Activated T-helper 1 cell treated with Interleukin-2 at 50 U/mL for 16 hours (primary cell): ENCODE measurements at regions not wholly inside any gene's neighbourhood (a gene's known extent, or its start where the extent isn't known, plus 50 kb on each side); places are given as distances from the start of the nearest gene placed in this dataset.
"Not testable (repeated sequence)": the region's sequence is repeated elsewhere in the genome, so short reads cannot be mapped to it uniquely, and the experiment has no call there.

Source experiments
- DNase-seq: peaks from one replicate; pipeline ENCODE4 v3.0.0-alpha.2; 2020; ENCODE audit warnings: low read depth

DNA sequence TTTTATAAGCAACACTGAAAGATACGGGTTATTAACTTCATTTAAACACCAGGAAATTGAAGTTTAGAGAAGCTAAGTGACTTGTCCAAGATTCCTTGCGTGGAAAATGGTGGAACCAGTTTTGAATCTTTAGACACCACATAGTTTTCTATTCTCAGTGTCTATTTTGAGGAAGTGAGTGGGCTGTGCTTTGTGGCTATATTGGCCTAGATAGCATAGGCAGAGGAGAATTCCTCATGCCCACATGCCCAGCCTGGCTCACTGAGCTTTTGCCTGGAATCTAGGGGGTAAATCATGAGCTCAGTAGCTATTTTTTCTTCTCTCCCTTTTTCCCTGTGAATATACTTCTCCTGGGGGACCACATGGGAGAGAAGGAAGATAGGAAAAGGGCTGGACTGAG, 431.3 kb downstream of the HS3ST3B1 start:
- no peak for DNase-seq

DNA sequence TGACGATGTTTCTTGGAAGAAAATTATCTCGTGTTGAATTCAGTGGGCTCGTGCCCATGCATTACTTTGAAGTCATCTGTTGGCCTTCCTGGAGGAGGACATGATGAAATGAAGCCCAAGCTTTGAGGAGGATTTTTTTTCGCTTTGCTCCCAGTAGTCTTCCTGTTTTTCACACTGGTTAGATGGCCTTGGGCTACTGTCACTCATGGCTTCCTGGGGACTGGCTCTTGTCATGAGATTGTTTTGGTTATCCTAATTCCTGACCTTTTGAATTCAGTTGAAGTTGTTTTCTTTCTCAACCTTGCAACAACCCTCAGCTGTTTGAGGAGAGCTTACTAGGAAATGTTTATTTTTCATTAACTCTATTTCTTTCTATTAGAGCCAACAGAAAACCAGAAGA, 430.7 kb downstream of the HS3ST3B1 start:
- DNase-seq = no peak

DNA sequence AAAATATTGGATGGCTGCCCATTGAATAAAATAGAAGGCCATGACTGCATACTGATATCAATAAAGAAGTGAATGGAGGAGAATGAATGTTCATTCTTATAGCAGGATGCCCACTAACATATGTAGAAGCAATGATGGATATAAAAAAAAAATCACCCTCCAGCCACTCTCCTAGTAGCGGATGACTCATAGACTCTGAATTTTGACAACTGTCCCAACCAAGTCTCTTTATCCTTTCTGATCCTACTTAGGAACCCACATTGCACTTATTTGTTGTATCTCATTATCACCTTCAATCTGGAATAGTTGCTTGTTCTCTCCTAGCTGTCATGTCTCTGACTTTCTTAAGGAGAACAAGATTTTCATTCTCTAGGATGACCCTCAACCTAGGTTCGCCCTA, 429.9 kb downstream of the HS3ST3B1 start:
- no peak for DNase-seq

DNA sequence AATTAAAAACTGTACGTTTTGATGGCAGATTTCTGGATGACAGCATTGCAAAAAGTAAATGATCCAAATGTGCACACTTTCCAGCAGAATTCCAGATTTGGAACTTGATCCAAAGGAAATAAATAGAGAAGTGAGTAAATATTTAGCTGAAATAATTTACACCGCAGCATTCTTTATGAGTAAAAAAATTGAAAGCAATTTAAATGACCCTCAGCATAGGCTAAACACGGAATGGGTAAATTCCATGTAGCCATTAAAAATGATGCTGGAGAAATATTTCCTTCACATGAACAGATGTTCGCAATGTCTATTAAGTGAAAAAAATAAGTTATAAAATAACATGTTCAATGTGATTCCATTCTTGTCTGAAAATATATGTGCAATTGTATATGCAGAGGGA, 424.8 kb downstream of the HS3ST3B1 start:
- no peak for DNase-seq

DNA sequence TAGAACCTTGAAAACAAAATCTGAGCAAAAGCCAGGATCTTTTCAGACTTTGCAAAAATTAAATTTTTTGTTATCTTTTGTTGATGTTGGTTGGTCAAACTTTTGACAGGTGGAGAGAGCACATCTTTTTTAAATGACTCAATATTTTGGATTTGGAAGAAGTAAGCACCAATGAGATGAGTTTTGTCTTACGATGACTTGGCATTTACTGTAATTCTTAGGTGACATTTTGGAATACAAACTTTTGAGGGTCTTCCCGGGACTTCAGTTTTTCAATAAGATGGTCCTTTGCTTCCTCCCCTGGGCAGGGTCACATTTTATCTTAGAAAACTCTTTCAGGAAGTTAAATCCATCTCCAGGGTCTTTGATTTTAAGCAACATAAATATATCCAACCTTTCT, 423.9 kb downstream of the HS3ST3B1 start:
- DNase-seq = no peak

DNA sequence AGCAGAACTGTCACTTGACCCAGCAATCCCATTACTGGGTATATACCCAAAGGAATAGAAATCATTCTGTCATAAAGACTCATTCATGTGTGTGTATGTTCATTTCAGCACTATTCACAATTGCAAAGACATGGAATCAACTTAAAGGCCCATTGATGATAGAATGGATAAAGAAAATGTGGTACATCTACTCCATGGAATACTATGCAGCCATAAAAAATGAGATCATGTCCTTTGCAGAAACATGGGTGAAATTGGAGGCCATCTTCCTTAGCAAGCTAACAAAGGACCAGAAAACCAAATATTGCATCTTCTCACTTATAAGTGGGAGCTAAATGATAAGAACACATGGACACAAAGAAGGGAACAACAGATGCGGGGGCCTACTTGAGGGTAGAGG, 422.5 kb downstream of the HS3ST3B1 start:
- DNase-seq = not testable (repeated sequence)

DNA sequence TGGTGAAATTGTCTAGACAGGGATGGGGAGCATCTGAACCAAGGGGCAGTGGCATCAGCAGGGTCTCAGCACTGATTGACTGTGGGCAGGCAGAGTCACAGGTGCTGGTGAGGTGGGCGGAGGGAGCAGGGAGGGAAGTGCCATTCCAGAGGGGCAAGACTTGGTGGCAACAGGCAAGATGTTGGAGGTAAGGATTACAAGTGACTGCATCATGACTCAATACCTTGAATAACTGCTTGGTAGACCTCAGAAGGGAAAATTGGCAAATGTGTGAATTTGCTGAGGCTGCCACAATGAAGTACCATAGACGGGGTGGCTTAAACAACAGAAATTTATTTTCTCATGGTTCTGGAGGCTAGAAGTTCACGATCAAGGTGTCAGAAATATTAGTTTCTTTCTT, 419.1 kb downstream of the HS3ST3B1 start:
- no peak for DNase-seq

DNA sequence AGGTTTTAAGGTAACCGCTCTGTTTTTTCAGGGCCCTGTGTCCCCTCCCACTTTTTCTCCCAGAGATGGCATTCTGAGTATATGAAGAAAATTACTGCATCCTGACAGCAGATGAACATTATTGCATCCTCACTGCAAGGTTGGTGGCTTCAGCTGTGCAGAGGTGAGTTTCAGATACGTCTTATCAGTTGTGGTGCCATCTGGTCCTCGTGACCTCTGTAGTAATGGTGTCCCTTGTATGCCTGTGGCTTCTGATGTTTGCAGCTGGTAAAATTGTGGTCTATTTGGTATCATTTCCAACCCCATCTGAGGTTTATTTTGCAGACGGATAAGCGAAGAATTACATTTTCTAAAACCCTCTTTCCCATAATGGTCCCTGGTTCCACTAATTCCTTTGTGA, 417.0 kb downstream of the HS3ST3B1 start:
- DNase-seq = no peak

DNA sequence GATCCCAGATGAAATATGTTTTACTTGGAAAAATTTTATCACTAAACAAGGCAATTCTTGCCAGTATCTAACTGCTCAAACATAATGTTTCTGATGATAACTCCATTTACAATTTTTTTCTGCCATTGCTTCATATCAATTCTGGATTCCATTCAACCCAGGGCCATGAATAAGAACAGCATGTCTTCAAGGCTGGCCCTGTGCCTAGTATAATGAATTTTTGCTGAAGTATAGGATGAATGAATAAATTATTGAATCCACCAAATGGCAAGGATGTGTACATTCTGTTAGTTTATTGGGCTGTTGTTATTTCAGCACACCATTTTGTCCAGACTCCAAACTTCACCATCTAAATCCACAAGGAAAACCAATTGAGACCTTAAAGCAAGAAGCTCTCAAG, 414.7 kb downstream of the HS3ST3B1 start:
- DNase-seq = no peak

DNA sequence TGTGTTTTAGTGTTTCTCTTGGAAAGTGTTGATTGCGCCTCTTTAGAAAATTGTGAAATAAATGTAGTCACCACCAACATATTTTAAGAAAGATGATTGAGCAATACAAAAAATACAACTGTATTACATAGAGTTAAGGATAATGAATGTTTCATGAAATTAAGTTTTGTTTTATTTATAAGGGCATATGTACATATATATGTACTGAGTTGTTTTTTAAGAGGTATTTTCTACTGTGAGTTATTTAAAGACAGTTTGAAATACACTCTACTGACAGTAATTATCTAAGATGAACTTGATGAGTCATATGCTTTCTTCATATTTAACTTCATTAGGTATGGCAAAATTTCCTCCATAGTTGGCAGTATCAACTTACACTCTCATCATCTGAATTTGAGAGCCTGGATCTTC, 411.7 kb downstream of the HS3ST3B1 start:
- no peak for DNase-seq

DNA sequence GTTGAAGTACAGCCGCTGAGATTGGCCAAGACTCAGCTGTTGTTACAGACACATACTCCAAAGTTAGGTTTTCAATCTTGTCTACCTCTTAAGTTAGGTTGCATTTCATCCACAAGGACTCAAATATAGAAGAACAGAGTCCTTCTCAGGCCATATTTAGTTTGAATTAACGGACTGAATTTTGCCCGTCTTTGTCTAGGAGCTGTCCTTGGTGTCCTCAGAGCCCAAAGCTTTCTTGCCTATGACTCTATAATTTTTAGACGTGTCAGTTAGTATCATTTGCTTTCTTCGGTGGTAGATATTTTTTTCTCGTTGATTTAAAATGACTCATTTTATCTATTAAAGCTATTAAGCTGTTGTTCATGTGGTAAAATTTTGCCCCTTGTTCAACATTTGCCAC, 403.2 kb downstream of the HS3ST3B1 start:
- DNase-seq = no peak

DNA sequence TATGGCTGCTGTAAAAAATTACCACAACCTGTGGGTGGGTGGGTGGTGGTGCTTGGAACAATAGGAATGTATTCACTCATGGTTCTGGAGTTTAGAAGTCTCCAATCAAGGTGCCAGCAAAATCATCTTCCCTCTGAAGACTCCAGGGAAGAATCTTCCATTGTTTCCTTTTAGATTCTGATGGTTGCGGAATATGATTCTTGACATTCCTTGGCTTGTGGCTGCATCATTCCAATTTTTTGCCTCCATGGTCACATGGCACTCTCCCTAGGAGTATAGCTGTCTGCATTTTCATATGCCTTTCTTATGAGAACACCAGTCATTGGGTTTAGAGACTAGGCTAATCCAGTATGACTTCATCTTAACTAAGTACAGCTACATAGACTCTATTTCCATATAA, 401.0 kb downstream of the HS3ST3B1 start:
- DNase-seq = no peak

DNA sequence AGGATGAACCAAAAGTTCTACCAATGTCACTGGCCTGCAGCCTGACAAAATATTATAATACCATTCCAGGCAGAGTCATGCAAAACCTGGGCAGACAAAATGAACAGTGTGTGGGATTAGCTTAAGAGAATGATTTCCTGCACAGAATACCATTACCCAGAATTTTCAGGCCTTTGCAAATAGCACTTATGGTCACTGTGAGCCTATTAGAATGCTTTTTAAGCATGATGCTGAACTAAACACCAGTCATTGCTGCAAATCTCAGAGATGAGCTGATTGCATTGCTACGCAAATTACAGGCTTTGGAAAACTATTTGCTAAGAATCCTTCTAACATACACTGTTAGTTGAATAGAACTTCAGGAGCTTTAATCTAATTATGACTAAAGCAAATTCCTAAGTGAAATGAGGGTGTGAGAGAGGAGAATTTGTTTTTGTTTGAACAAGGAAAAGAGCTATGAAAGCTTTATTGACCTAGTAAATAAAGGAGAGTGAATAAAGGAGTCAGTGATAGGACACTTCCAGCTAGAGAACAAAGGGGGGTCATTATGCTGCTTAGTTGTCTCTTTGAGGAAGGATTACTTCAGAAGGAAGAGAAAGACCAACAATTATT, 398.8 kb downstream of the HS3ST3B1 start:
- DNase-seq = no peak

DNA sequence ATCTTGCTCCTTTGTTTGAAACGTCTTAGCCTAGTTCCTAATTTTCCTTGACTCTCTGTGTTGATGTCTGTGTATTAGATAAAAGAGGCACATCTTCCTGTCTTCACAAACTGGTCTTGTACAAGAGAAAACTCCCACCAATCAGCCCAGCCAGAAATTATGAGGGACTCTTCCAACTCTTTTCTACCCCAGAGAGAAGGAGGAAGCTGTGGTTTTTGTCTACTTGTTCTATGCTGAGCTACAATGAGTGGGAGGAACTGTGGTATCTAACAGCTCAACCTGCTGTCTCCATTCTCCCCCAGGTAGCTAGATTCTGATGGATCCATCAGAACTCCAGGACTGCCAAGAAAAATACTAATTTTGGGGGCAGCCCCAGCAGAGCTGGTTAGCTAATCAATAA, 392.5 kb downstream of the HS3ST3B1 start:
- DNase-seq = no peak

DNA sequence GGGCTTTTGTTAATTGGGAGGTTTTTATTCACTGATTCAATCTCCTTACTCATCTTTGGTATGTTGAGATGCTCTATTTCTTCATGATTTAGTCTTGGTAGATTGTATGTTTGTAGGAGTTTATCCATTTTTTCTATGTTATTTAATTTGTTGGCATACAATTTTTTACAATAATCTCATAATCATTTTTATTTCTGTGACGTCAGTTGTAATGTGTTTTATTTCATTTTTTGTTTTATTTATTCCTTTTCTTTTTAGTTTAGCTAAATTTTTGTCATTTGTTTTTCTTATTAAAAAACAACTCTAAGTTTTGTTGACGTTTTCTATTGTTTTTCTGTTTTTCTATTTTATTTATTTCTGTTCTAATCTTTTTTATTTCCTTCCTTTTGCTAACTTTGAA, 389.8 kb downstream of the HS3ST3B1 start:
- DNase-seq = no peak

DNA sequence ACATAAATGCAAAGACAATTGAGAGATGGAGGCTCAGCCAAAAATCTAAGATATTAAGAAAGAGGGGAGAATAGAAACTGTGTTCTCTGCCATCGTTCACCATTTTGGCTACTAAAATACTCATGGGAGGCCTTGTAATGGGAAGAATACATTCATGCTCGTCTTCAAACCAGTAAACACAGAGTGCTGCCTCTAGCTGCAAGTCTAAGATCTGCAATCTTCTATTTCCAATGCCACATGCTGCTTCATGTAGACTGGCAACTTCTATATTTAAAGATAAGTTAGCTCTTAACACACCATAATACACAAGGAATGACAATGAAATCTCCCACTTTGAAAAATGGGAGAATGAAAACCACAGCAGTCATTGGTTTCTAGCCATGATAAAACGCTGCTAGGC, 387.3 kb downstream of the HS3ST3B1 start:
- DNase-seq = no peak

DNA sequence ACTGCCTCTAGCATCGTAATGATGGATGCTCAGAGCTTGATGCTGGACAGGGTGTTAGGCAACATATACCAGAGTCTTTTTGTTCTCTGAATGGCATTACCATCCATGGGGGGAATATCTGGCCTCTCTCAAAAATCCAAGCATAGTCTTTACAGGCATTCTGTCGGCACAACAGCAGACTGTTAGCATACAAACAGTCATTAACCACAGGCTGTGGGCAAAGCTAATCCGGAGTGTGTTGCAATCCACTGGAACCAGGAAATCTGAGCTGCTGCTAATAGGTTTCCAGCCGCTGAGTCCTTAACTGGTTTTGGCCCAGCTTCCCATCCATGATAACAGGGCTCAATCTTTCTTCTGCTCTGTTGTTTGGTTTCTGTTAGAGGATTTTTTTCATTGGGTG, 371.9 kb downstream of the HS3ST3B1 start:
- DNase-seq = no peak

DNA sequence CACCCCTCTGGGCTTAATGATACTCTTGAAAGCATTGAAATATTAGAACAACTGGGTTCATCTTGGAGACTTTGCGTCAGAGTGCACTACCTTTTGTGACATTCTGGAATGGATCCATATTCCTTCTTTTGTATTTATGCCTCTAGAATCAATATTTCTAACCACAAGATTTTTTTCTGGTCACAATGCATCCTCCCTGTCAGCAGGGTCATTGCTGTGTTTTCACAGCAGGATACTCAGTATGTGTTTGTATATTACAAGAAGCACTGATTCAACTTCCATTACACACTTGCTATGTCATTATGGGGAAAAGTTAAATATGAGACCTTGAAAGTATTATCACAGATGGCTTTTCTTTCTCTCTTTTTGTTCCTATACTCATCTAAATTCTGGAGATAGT, 370.0 kb downstream of the HS3ST3B1 start:
- no peak for DNase-seq

DNA sequence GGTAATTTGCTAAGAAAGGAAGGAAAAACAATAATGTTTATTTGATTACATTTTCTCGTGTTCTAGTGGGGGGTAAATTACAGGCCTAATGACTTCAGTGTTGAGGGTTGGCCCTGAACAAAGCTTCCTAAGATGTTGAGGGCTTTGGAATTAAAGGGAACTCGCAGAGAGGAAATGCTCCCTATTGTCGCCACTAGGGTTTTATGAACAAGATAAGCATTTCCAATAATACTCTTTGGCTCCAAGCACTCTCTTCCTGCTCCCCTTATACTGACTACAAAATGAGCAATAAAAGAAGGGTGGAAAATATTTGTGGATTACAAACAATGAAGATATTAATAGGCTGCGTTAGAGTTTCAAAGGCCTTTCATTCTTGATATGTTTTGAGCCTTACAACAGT, 363.6 kb downstream of the HS3ST3B1 start:
- no peak for DNase-seq

DNA sequence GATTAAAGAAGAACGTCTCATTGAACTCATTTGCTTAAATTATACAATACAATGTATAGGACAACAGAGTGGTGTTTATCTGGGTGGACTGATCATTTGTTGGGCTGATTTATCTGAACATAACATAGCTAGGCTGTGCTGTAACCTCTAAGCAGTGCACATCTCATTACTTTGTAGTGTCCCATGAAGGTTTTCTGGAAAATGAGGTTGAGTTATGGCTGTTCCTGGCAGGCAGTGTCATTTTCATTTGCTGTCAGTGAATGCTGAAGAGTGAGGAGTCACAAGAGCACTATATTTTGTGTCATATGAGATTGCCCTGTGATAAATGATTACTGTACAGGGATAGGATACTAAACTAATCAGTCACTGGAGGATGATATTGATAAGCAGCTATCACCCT, 340.2 kb downstream of the HS3ST3B1 start:
- DNase-seq = no peak

DNA sequence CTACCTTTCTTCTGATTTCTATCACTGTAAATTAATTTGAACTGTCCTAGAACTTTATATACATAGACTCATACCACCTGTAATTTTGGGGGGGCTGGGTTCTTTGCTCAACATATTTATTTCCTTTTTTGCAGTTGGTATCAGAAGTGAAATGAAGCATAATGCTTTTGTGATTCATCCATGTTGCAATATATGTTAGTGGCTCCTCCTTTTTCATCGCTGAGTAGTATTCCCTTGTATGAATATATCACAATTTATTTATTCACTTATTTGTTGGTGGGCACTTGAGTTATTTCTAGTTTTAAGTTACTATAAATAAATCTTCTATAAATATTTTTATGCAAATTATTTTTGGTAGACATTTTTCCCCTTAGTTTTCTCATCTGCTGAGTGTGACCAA, 336.4 kb downstream of the HS3ST3B1 start:
- no peak for DNase-seq

DNA sequence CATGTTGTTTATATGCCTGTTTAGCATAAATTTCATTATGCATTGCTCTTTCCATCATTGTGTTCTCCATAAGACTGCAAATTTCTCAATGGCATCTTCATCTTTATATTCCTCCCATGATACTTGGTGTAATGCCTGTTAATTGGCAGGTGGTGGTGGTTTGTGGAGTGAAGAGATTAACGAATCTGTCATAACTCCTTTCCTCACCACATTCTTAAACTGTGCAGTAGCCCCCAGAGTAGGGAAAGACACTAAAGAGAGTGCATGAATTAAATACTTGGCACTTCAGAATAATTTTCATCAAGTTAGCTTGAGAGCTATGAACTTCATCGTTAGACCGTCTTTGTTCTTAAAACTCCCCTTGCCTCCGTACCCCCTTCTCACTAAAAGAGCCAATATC, 329.7 kb downstream of the HS3ST3B1 start:
- DNase-seq = no peak

DNA sequence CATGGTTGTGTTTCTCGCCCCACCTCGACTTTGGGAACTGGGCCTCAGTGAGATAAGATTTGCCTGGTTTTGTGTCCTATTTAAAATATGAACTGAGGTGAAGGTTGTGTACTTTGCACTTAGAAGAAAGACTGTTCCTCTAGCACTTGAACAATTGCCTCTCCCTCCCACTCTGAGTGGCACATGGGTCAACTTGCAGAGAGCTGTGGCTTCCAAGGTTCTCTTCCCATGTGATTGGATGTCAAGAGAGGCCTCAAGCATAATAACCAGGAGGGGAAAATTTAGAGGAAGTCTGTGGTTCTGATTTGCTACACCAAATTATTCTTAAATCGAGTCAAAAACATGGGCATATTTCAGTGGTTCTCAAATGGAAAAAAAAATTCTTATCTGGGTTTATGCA, 329.2 kb downstream of the HS3ST3B1 start:
- DNase-seq = no peak

DNA sequence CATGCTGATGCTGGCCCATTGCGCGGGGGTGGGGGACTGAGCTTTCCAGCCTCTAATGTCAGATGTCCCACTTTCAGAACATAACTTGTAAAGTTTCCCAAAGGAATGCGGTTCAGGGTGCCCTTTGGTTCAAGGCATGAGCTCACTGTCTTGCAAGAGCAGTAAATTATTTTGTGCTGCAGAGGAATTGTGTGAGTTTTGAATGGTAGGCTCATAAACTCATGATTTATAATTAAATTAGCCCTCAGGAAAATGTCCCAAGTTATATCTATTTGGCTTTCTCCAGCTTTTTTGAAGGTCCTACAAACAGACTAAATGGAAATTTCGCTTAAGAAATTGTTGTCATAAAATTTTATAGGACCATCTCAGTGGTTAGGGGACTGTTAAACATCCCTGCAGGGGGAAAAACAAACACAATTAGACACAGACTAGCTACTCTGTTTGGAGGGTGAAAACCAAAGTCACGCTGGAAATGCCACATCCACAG, 321.8 kb downstream of the HS3ST3B1 start:
- DNase-seq = no peak
